Thoracic aorta (tissue), 2 donors: ENCODE measurements at regions not wholly inside any gene's neighbourhood (a gene's known extent, or its start where the extent isn't known, plus 50 kb on each side); places are given as distances from the start of the nearest gene placed in this dataset.
A peak's percentile ranks its signal among the peaks of the same experiment; 100 is the strongest.

Experiments
- ATAC-seq: fragments of 150-250 bp; one replicate; pipeline ENCODE4 v1.8.0; 2017; ENCODE audit warnings: low read depth; ENCODE audit not compliant: insufficient number of reproducible peaks, low FRiP score
- DNase-seq: peaks from one replicate; pipeline ENCODE4 v3.0.0-alpha.2; 2020; ENCODE audit warnings: low spot score
- H3K27ac ChIP-seq, 2 donors: fragments of 200-600 bp; sonication (generic); 1 replicate in 1 of 2; 2 replicates in 1 of 2; pipeline ENCODE4 v1.5.1; 2016; ENCODE audit warnings: mild to moderate bottlenecking in 2 of 2, moderate library complexity in 2 of 2
- H3K27me3 ChIP-seq: fragments of 200-600 bp; sonication (generic); replicated peaks from 2 replicates; pipeline ENCODE4 v1.6.0; 2016; ENCODE audit warnings: mild to moderate bottlenecking; ENCODE audit not compliant: insufficient read depth
- H3K36me3 ChIP-seq: fragments of 200-600 bp; sonication (generic); one replicate; pipeline ENCODE4 v1.5.1; 2016
- H3K4me1 ChIP-seq, 2 donors: fragments of 200-600 bp; sonication (generic); 1 replicate in 1 of 2; 2 replicates in 1 of 2; pipeline versions ENCODE4 v1.5.1 to v1.6.0; 2016; ENCODE audit warnings: low read depth in 2 of 2, mild to moderate bottlenecking in 1 of 2; ENCODE audit not compliant: control insufficient read depth in 1 of 2
- H3K4me3 ChIP-seq: fragments of 200-600 bp; sonication (generic); 2 replicates; pipeline ENCODE4 v1.5.1; 2016; ENCODE audit warnings: mild to moderate bottlenecking
- H3K9me3 ChIP-seq: fragments of 200-600 bp; sonication (generic); 2 replicates; pipeline ENCODE4 v1.5.1; 2016
- CTCF ChIP-seq: fragments of 200-600 bp; sonication (generic); IDR thresholded peaks from one replicate; pipeline ENCODE4 v1.5.1; 2019; ENCODE audit warnings: antibody characterized with exemption

- Histone ChIP-seq H3K36me3 (no peaks in the 10 kb centered on the region), H3K9me3 (no peaks in the 10 kb centered on the region), H3K4me1 (peaks cover 0 to 7% of the 10 kb centered on the region in 2 donors), H3K4me3 (no peak overlapping the region), H3K27ac (no peak overlapping the region), H3K27me3 (no peaks in the 10 kb centered on the region)
- ATAC-seq (no peak), DNase-seq (no peak)
- TF ChIP-seq CTCF = no peak
These were observed 207.4 kb upstream of the IGF1R start for GRCh38 chr15:98440917-98441316.

DNA sequence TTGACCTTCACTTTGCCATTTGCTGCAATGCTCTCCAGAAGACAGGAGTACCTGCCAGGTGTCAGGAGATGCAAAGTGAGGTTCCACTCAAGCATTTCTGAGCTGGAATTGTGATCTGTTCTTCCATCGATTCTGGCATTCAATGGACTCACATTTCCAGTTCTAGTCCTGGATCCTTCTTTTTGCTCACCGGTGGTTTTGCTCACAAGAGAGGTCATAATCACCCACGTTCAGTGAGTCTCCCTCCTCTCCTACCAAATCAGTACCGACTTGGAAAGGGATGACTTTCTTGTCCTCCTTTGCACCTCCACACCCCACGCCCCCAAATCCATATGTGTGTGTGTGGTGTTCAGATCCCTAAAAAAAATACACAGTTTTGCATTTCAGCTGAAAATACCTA is 206.7 kb upstream of the IGF1R start:
- Histone ChIP-seq H3K27ac (no peak overlapping the region), H3K9me3 (no peaks in the 10 kb centered on the region), H3K36me3 (no peaks in the 10 kb centered on the region), H3K4me1 (peaks cover 0 to 7% of the 10 kb centered on the region in 2 donors), H3K27me3 (no peaks in the 10 kb centered on the region), H3K4me3 (no peak overlapping the region)
- DNase-seq = no peak
- ATAC-seq = no peak
- TF ChIP-seq CTCF = no peak

GRCh38 chr15:98442379-98442833 is 205.9 kb upstream of the IGF1R start:
- no peaks in the 10 kb centered on the region for H3K36me3 ChIP-seq
- no peak overlapping the region for H3K27ac ChIP-seq
- peaks cover 0 to 7% of the 10 kb centered on the region in 2 donors for H3K4me1 ChIP-seq
- no peaks in the 10 kb centered on the region for H3K27me3 ChIP-seq
- ATAC-seq (no peak), DNase-seq (no peak)
- H3K9me3 ChIP-seq = no peaks in the 10 kb centered on the region
- no peak overlapping the region for H3K4me3 ChIP-seq
- TF ChIP-seq CTCF = peak; percentile 85

DNA sequence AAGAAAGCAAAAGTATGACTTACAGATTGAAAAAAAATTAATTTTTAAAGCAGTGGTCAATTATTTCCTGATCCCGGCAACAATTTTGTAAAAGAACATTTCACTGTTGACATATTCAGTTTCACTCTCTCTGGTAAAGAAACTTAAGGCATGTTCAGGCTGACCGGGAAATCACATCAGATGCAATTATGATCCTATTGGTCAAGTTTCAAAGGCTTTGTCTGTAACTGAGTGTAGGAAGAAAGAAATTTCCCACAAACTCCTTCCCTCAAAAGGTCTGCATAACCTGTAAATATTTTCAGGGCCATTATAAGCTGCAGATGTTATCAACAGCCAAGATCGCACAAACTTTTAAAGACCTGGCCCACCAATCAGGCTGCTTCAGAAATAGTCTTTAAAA is 205.4 kb upstream of the IGF1R start:
- no peak for ATAC-seq
- Histone ChIP-seq H3K4me3 (no peak overlapping the region), H3K9me3 (no peaks in the 10 kb centered on the region), H3K36me3 (no peaks in the 10 kb centered on the region), H3K27me3 (no peaks in the 10 kb centered on the region), H3K27ac (no peak overlapping the region), H3K4me1 (peaks cover 0 to 7% of the 10 kb centered on the region in 2 donors)
- no peak for DNase-seq
- TF ChIP-seq CTCF = no peak

- TF ChIP-seq CTCF = no peak
- Histone ChIP-seq H3K27me3 (no peaks in the 10 kb centered on the region), H3K4me1 (peaks cover 0 to 7% of the 10 kb centered on the region in 2 donors), H3K36me3 (no peaks in the 10 kb centered on the region), H3K27ac (no peak overlapping the region), H3K4me3 (no peak overlapping the region), H3K9me3 (no peaks in the 10 kb centered on the region)
- DNase-seq = no peak
- no peak for ATAC-seq
These were observed 204.8 kb upstream of the IGF1R start for GRCh38 chr15:98443526-98443925.
